ENCODE measurements at regions not wholly inside any gene's neighbourhood (a gene's known extent, or its start where the extent isn't known, plus 50 kb on each side); places are given as distances from the start of the nearest gene placed in this dataset.

DNA sequence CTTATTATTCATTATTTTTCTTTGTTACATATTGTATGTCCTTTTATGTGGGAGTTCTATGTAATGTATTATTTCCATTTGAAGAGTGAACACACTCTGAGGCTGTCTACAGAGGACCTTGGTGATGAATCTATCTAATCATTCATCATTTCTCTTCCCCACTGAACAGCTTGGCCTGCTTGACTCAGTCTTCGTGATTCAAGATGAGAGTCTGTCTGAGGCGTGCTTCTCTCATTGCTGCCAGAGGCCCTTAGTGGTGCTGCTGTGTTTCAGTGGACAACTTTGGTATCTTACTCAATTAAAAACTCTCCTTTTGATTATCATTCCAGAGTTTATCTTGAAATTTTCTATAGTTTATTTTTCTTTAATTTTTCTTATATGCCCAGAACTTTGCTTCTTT, 318.1 kb upstream of the DAB2 start:
- in situ Hi-C loops (cut with HindIII; ENCODE audit: low pct_ligation_motif_present, low pct_unique_long_range_greater_than_20kb, low sequenced_read_pairs), result no loop called here
- no peak for DNase-seq

DNA sequence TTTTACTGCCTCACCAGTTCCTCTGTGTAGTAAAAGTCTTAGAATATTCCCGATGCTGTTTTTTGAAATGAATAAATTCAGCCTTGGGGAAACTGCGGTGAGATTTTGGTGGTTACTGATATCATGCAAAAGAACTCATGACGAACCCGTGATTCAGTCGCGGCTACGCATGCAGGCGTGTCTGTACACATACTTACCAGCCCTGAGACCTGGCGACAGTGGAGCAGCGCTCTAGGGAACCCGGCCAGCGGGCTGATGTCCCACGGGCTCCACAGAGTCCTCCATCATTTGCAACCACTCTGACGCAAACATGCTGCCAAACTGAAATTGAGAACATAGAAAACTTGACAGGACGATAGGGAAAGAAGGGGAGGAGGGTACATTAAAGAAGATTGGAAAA, 315.6 kb upstream of the DAB2 start:
- no peak for DNase-seq
- in situ Hi-C loops (cut with HindIII; ENCODE audit: low pct_ligation_motif_present, low pct_unique_long_range_greater_than_20kb, low sequenced_read_pairs), result no loop called here

DNA sequence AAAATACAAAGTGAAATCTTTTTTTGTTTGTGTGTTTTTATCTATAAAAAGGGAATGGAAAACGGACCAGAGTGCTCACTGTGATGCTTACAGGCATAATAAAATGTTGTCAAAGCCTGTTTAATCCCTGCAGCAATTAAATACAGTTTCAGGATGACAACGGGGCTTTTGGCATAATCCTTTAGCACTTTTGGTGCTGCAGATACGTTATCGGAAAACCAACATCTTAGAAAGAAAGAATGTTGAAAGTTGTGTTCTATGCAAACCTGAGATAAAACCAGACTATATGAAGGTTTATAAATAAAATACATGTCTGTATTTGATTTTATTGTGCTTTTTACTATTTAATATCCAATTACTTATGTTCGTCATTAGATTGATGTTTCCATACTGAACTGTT, 307.4 kb upstream of the DAB2 start:
- DNase-seq, result no peak
- in situ Hi-C loops (cut with HindIII; ENCODE audit: low pct_ligation_motif_present, low pct_unique_long_range_greater_than_20kb, low sequenced_read_pairs), result no loop called here

DNA sequence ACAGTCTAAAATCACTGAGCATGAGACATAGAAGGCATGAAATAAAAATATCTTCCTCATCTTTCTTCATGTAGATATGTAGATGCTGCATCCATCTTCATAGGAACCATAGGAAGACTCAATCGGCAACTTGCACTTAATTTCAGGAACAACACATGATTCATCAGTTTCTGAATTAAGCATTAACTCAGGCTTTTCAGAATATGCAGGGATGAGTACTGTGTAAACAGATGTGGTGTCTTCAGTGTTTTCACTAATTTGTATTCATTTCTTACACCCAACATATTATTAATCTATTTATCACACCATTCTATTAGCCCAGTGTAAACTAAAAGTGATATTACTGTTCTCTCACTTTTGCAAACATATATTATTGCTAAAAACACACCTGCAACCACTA, 305.9 kb upstream of the DAB2 start:
- in situ Hi-C loops (cut with HindIII; ENCODE audit: low pct_ligation_motif_present, low pct_unique_long_range_greater_than_20kb, low sequenced_read_pairs), result no loop called here

DNA sequence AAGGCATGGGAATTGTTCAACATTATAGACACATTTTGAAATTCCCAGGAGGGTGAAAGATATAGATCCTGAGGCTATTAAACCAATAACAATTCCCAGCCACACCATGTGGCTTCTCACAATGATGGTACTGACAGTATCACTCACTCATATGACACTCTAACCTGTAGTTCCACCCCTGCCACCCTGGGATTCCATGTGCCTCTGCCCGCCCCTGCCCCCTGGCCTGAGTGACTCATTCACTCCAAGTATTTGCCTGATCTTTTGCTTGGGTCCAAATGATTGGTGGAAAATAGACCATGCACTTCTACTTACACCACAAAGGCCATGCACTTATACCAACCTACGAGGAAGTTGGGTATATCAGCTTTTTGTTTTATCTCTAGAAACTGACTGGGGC, 305.2 kb upstream of the DAB2 start:
- in situ Hi-C loops (cut with HindIII; ENCODE audit: low pct_ligation_motif_present, low pct_unique_long_range_greater_than_20kb, low sequenced_read_pairs), result no loop called here
- no peak for DNase-seq

More for the DNA sequence above, 305.9 kb upstream of the DAB2 start:
- DNase-seq, result no peak

DNA sequence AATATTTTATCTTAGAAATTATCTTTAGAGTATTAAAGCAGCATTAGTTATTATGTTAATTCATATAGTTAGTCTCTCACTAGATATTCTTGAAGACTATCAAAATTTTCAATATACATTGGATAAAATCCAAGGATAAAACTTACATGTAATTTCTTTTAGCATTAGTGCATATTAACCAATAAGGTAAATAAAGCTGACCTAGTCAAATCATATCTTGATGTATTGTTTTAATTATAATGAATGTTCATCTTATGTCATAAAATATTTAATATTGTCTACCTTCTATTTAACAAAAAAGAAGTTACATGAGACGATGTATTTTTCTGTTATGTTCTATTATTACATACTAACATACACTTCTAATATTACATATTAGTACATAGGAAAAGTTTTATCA, 301.7 kb upstream of the DAB2 start:
- DNase-seq, result no peak
- in situ Hi-C loops (cut with HindIII; ENCODE audit: low pct_ligation_motif_present, low pct_unique_long_range_greater_than_20kb, low sequenced_read_pairs), result no loop called here

DNA sequence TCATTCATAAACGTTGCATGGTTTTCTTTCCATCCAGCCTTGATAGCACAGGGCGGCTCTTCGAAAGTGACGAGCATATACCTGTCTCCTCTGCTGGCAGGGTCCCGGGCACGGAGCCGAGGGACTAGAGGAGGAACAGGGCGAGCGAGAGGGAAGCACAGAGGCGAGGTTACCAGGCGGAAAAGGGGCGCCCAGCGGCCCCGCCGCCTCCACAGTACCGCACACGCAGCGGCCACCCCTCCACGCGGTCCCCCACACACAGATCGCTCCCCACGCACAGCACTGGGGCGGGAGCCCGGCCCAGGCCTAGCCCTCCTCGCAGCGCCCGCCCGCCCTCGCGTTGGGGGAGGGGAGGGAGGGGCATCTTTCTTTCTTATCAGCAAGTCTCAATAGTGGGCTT, 296.6 kb upstream of the DAB2 start:
- in situ Hi-C loops (cut with HindIII; ENCODE audit: low pct_ligation_motif_present, low pct_unique_long_range_greater_than_20kb, low sequenced_read_pairs), result no loop called here
- no peak for DNase-seq

DNA sequence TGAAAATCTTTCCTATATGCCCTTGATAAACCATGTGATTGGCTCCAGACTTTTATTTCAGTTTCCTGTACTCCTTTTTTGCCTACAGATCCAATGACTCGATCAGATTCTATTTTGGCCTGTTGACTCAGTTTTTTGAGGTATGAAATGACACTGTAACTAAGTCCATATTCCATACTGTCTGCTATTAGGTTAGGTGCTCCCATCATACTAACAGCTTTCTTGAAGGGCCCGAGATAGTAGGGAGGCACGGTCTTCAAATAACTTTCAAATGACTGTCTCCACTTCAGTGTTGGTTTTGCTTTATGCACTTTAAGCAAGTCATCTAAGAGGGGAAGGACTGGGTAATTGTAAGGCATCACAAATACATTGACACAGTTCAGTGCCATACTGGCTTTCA, 295.4 kb upstream of the DAB2 start:
- no peak for DNase-seq
- in situ Hi-C loops (cut with HindIII; ENCODE audit: low pct_ligation_motif_present, low pct_unique_long_range_greater_than_20kb, low sequenced_read_pairs), result no loop called here

DNA sequence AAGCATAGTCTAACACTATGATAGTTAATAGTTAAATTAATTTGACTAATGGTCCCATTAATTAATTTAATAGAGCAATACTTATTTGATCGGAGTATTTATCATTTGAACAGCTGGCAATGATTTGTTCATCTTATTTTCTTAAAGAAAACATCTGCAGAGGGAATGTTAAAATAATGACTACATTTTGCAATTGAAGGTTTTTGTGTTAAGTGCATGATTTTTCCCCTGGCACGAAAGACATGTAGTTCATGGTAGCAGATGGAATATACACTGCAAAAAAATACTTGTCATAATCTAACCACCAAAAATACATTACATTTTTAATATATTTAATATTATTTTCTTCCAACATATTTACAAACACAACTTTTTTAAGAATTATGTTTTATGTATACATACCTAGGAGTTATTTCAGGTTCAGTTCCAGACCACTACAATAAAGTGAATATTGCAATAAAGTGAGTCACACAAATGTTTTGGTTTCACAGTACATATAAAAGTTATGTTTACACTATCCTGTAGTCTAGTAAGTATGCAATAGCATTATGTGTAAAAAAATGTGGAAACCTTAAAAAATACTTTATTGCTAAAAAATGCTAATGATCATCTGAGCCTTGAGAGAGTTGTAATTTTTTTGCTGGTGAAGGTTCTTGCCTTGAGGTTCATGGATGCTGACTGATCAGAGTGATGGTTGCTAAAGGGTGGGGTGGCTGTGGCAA, 292.6 kb upstream of the DAB2 start:
- DNase-seq, result no peak
- in situ Hi-C loops (cut with HindIII; ENCODE audit: low pct_ligation_motif_present, low pct_unique_long_range_greater_than_20kb, low sequenced_read_pairs), result no loop called here

DNA sequence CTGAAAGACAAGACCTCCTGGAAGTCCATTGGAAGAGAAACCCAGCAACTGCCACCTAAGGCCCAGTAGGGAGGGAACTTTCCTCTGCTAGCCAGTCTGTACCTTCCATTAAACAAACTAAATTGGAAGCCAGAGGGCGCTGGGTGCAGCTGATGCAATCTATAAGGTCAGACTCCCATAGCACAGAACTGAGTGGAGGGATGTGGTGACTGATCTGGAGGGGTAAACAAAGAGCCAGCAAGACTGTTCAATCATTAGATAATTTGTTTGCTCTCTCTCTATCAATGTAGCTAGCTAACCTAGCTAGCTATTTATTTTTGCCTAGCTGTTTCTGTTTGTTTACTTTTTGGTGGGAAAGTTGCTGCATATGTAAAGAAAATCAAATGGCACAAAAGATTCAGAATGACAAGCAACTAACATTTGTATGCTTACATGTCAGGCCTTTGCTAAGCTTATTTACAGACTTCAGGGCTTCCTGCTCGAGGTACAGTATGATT, 291.8 kb upstream of the DAB2 start:
- in situ Hi-C loops (cut with HindIII; ENCODE audit: low pct_ligation_motif_present, low pct_unique_long_range_greater_than_20kb, low sequenced_read_pairs), result no loop called here
- peak; percentile 60 for DNase-seq

DNA sequence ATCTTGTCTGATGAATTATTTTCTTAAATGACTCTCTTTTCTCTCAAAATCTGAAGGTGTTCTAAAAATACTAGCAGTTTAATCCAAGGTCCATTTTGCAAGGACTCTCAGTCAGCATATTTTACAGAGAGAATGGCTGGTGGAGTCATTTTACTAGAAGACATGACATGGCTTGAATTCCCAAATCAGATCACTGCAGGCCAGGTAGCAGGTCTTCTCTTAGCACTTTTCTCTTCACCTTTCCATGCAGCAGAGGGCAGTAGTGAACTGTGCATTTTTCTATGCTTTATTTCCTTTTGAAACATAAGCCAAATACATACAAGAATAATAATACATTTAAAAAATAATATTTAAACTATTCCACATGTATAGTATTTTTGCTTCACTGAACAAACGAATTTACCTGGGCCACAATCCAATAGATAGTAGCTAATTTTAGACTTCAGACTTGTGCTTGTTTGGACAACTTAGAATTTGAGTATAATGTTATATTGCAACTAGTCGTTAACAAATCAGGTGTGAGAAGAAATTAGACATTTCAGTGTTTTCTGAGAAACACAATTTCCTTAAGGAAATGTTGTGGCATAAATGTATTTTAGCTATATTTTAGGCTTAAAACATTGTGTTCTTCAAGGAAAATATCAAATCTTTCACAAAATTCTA, 289.4 kb upstream of the DAB2 start:
- DNase-seq, result peak; percentile 54
- in situ Hi-C loops (cut with HindIII; ENCODE audit: low pct_ligation_motif_present, low pct_unique_long_range_greater_than_20kb, low sequenced_read_pairs), result no loop called here

DNA sequence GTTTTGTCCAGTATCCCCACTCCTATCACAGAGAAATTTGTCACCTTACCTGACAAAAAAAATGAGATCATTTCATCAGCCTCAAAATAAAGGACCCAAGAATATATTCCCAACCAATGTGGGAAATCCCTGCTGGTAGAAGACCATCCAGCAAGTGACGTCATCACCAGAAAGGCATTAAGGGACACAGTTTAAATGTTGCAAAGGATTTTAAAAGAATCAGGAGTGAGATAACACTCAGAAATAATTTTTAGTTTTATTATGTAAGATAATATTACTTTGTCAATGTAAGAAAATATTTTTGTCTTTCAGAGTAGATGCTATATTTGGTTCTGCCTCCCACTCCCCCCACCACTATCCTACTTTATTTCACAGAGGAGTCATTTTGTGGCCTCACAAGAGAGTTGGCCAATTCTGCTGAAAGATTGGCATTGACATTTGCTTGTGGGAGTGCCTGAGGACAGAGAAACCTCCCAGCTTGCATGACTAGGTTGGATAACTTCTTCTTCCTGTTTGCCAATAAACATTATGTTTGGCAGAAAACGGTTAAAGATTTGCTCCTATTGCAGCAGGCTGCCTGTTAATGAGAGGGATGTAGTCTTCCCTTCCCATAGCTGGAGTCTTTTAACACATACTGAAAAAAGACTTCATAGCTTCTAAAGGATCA, 288.6 kb upstream of the DAB2 start:
- DNase-seq, result no peak
- in situ Hi-C loops (cut with HindIII; ENCODE audit: low pct_ligation_motif_present, low pct_unique_long_range_greater_than_20kb, low sequenced_read_pairs), result no loop called here

DNA sequence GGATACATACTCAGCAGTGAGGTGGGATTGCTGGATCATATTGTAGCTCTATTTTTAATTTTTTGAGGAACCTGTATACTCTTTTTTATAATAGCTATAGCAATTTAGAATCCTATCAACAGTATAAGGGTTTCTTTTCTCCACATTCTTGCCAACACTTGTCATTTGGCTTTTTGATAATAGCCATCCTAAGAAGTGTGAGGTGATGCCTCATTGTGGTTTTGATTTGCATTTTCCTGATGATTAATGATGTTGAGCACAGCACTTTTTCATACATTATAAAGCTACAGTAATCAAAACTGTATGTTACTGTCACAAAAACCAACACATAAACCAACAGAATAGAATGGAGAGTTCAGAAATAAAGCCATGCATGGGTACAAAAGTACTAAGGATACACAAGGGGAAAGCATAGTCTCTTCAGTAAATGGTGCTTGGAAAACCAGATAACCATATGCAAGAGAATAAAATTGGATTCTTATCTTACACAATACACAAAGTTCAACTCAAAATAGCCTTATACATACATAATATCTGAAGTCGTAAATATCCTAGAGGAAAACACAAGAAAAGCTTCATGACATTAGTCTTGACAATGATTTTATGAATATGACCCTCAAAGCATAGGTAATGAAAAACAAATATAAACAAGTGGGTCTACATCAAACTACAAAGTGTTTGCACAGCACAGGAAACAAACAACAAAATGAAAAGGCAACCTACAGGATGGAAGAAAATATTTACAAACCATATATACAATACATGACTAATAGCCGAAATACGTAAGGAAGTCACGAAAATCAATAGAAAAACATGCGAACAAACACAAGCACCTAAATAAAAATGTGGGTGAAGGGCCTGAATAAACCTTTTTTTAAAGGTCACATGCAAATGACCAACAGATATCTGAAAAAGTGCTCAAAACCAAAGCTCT, 287.8 kb upstream of the DAB2 start:
- in situ Hi-C loops (cut with HindIII; ENCODE audit: low pct_ligation_motif_present, low pct_unique_long_range_greater_than_20kb, low sequenced_read_pairs), result no loop called here
- DNase-seq, result no peak

DNA sequence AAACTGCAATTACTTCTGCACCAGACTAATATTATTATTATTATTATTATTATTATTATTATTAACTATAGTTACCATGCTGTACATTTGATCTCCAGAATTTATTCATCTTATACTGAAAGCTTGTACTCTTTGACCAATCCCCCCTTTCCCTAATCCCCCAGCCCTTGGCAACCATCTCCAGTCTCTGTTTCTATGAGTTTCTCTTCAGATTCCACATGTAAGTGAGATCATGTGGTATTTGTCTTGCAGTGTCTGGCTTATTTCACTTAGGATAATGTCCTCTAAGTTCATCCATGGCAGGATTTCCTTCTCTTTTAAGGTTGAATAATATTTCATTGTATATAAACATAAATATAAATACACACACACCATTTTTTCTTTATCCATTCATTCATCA, 287.0 kb upstream of the DAB2 start:
- in situ Hi-C loops (cut with HindIII; ENCODE audit: low pct_ligation_motif_present, low pct_unique_long_range_greater_than_20kb, low sequenced_read_pairs), result no loop called here
- no peak for DNase-seq

DNA sequence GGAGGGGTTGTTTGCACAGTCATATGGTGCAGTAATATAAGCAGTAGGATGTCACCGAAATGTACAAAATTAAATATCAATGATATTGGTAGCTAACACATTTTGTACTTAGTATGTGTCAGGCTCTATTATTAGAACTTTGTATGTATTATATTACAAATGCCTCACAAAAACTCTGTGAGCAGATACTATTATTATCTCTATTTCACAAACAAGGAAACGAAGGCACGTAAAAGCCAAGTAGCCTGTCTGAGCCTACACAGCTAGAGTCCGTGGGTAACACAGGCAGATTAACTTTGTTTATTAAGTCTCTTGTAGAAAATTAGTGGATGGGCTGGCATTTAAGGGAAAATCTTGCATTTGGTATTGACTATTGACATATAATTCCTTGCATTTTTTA, 284.3 kb upstream of the DAB2 start:
- no peak for DNase-seq
- in situ Hi-C loops (cut with HindIII; ENCODE audit: low pct_ligation_motif_present, low pct_unique_long_range_greater_than_20kb, low sequenced_read_pairs), result no loop called here

DNA sequence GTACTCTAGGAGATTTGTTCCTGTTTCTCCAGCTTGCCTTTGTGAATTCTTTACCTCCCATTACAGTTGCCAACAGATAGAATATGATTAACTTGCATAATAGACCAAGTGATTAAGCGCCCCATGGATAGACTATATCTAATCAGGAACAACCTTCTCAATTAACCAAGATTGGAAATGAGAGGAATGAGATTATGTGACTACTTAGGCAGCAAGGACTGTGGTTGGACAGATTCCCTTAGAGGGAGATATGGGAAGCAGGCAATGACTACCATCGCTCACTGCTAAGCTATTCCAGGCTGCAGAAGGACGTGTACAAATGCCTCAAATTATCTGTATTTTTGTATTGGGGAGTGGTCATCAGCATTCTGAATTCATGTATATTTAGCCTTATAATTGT, 278.1 kb upstream of the DAB2 start:
- in situ Hi-C loops (cut with HindIII; ENCODE audit: low pct_ligation_motif_present, low pct_unique_long_range_greater_than_20kb, low sequenced_read_pairs), result no loop called here
- no peak for DNase-seq

DNA sequence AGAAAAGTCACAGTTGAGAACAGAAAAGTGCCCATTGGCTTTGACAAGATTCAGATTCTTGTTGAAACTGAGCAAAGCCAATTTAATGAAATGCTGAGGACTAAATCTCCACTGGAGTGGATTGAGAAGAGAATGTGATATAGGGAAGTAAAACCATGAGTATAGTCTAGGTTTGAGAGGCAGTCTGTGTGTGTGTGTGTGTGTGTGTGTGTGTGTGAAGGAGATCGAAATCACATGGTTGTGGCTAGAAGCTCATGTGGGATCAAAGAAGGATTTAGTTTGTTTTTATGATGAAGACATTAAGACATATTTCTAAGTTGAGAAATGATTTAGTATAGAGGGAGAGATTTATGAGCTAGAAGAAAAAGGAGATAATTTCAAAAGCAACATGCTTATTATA, 275.7 kb upstream of the DAB2 start:
- in situ Hi-C loops (cut with HindIII; ENCODE audit: low pct_ligation_motif_present, low pct_unique_long_range_greater_than_20kb, low sequenced_read_pairs), result no loop called here
- no peak for DNase-seq

DNA sequence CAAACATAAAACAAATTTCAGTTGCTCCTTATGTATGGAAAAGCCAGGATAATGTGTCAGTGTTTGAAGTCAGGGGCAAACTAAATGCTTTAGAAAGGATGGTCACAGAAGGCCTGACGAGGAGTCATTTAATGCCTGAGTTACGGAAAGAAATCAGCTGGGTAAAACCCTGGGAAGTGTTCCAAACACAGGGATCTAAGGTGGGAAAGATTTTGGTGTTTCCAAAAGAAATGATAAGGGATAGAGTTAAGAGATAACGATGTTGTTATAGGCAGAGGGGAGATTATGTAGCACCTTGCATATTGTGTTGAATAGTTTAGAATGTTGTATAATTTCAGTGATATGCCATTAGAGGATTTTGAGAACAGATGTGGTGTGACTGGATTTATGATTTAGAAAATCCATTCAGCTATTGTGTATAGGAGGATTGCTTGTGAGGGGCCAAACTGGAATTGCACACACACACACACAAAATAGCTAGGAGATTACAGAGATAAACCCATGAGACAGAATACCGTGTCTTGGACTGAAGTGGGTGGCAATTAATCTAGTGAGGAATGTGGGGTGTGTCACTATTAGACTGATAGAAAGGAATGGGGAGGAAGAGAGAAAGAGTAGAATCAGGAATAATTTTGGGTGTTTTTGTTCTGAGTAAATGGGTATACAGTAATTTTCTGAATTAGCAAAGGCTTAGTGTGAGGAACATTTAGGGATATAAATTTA, 274.2 kb upstream of the DAB2 start:
- in situ Hi-C loops (cut with HindIII; ENCODE audit: low pct_ligation_motif_present, low pct_unique_long_range_greater_than_20kb, low sequenced_read_pairs), result no loop called here
- DNase-seq, result no peak
